Stimulated activated naive CD8-positive, alpha-beta T cell treated with anti-CD3 and anti-CD28 coated beads, Interleukin-15, Interleukin-2, amounts not matched to agents 100 ng/mL and 50 ng/mL, for 24 hours (primary cell): ENCODE measurements at regions not wholly inside any gene's neighbourhood (a gene's known extent, or its start where the extent isn't known, plus 50 kb on each side); places are given as distances from the start of the nearest gene placed in this dataset.

Source experiments
- H3K27ac Mint-ChIP-seq: one replicate; pipeline ENCODE4 v1.8.0; 2021; ENCODE audit warnings: mild to moderate bottlenecking, mixed read lengths
- H3K27me3 Mint-ChIP-seq: one replicate; pipeline ENCODE4 v1.8.0; 2021; ENCODE audit warnings: mixed read lengths
- H3K36me3 Mint-ChIP-seq: one replicate; pipeline ENCODE4 v1.8.0; 2021; ENCODE audit warnings: low read depth, mixed read lengths
- H3K4me1 Mint-ChIP-seq: one replicate; pipeline ENCODE4 v1.8.0; 2021; ENCODE audit warnings: low read depth, mixed read lengths
- H3K4me3 Mint-ChIP-seq: one replicate; pipeline ENCODE4 v1.8.0; 2021; ENCODE audit warnings: mild to moderate bottlenecking, mixed read lengths
- H3K9me3 Mint-ChIP-seq: one replicate; pipeline ENCODE4 v1.8.0; 2021; ENCODE audit warnings: mixed read lengths

GRCh38 chr2:156019341-156019740 lies 313.2 kb downstream of the NR4A2 start:
- no peaks in the 10 kb centered on the region for H3K27me3 Mint-ChIP-seq
- H3K4me3 Mint-ChIP-seq = no peak overlapping the region
- no peaks in the 10 kb centered on the region for H3K36me3 Mint-ChIP-seq
- H3K27ac Mint-ChIP-seq = no peak overlapping the region
- no peaks in the 10 kb centered on the region for H3K4me1 Mint-ChIP-seq
- H3K9me3 Mint-ChIP-seq = no peaks in the 10 kb centered on the region

- peaks cover 2% of the 10 kb centered on the region for H3K27me3 Mint-ChIP-seq
- no peaks in the 10 kb centered on the region for H3K4me1 Mint-ChIP-seq
- no peak overlapping the region for H3K4me3 Mint-ChIP-seq
- H3K36me3 Mint-ChIP-seq = no peaks in the 10 kb centered on the region
- H3K27ac Mint-ChIP-seq = no peak overlapping the region
- H3K9me3 Mint-ChIP-seq = no peaks in the 10 kb centered on the region
Observed at GRCh38 chr2:156017341-156017885, 315.1 kb downstream of the NR4A2 start.

GRCh38 chr2:156009293-156009692 lies 323.2 kb downstream of the NR4A2 start:
- Mint-ChIP-seq H3K9me3 (peaks cover 4% of the 10 kb centered on the region), H3K4me3 (no peak overlapping the region), H3K27me3 (peaks cover 2% of the 10 kb centered on the region), H3K27ac (no peak overlapping the region), H3K36me3 (no peaks in the 10 kb centered on the region), H3K4me1 (no peaks in the 10 kb centered on the region)

- Mint-ChIP-seq H3K36me3 (no peaks in the 10 kb centered on the region), H3K4me3 (no peak overlapping the region), H3K27me3 (no peaks in the 10 kb centered on the region)
Observed at GRCh38 chr2:156006721-156007618, 325.6 kb downstream of the NR4A2 start.

GRCh38 chr2:156005999-156006712 lies 326.4 kb downstream of the NR4A2 start:
- Mint-ChIP-seq H3K27me3 (no peaks in the 10 kb centered on the region), H3K36me3 (no peaks in the 10 kb centered on the region), H3K9me3 (peaks cover 4% of the 10 kb centered on the region), H3K27ac (no peak overlapping the region), H3K4me3 (no peak overlapping the region), H3K4me1 (no peaks in the 10 kb centered on the region)

More at GRCh38 chr2:156006721-156007618, 325.6 kb downstream of the NR4A2 start:
- H3K4me1 Mint-ChIP-seq = no peaks in the 10 kb centered on the region
- no peak overlapping the region for H3K27ac Mint-ChIP-seq
- peaks cover 4% of the 10 kb centered on the region for H3K9me3 Mint-ChIP-seq

GRCh38 chr2:156005531-156005930 lies 327.0 kb downstream of the NR4A2 start:
- Mint-ChIP-seq H3K4me1 (no peaks in the 10 kb centered on the region), H3K36me3 (no peaks in the 10 kb centered on the region), H3K27me3 (no peaks in the 10 kb centered on the region), H3K4me3 (no peak overlapping the region), H3K27ac (no peak overlapping the region), H3K9me3 (peaks cover 4% of the 10 kb centered on the region)

GRCh38 chr2:156004459-156004858 lies 328.1 kb downstream of the NR4A2 start:
- Mint-ChIP-seq H3K27ac (no peak overlapping the region), H3K4me1 (no peaks in the 10 kb centered on the region), H3K4me3 (no peak overlapping the region), H3K27me3 (no peaks in the 10 kb centered on the region), H3K9me3 (no peaks in the 10 kb centered on the region), H3K36me3 (no peaks in the 10 kb centered on the region)

- Mint-ChIP-seq H3K4me1 (no peaks in the 10 kb centered on the region), H3K4me3 (no peak overlapping the region), H3K36me3 (no peaks in the 10 kb centered on the region), H3K27ac (no peak overlapping the region), H3K27me3 (no peaks in the 10 kb centered on the region), H3K9me3 (no peaks in the 10 kb centered on the region)
Observed at GRCh38 chr2:156003780-156004179, 328.7 kb downstream of the NR4A2 start.

- no peak overlapping the region for H3K27ac Mint-ChIP-seq
- H3K4me3 Mint-ChIP-seq = no peak overlapping the region
- H3K36me3 Mint-ChIP-seq = no peaks in the 10 kb centered on the region
- H3K9me3 Mint-ChIP-seq = no peaks in the 10 kb centered on the region
- H3K27me3 Mint-ChIP-seq = no peaks in the 10 kb centered on the region
- H3K4me1 Mint-ChIP-seq = no peaks in the 10 kb centered on the region
Observed at GRCh38 chr2:156001851-156002250, 330.7 kb downstream of the NR4A2 start.

GRCh38 chr2:155997538-155997937 lies 335.0 kb downstream of the NR4A2 start:
- H3K27me3 Mint-ChIP-seq = no peaks in the 10 kb centered on the region
- no peaks in the 10 kb centered on the region for H3K36me3 Mint-ChIP-seq
- H3K4me1 Mint-ChIP-seq = no peaks in the 10 kb centered on the region
- no peak overlapping the region for H3K4me3 Mint-ChIP-seq
- H3K27ac Mint-ChIP-seq = no peak overlapping the region
- H3K9me3 Mint-ChIP-seq = peaks cover 3% of the 10 kb centered on the region

GRCh38 chr2:155994315-155994714 lies 338.2 kb downstream of the NR4A2 start:
- no peak overlapping the region for H3K27ac Mint-ChIP-seq
- no peak overlapping the region for H3K4me3 Mint-ChIP-seq
- H3K4me1 Mint-ChIP-seq = no peaks in the 10 kb centered on the region
- peaks cover 3% of the 10 kb centered on the region for H3K9me3 Mint-ChIP-seq
- H3K36me3 Mint-ChIP-seq = no peaks in the 10 kb centered on the region
- H3K27me3 Mint-ChIP-seq = no peaks in the 10 kb centered on the region

GRCh38 chr2:155983845-155984244 lies 348.7 kb downstream of the NR4A2 start:
- no peak overlapping the region for H3K27ac Mint-ChIP-seq
- H3K27me3 Mint-ChIP-seq = no peaks in the 10 kb centered on the region
- no peaks in the 10 kb centered on the region for H3K36me3 Mint-ChIP-seq
- H3K4me3 Mint-ChIP-seq = no peak overlapping the region
- H3K4me1 Mint-ChIP-seq = no peaks in the 10 kb centered on the region
- H3K9me3 Mint-ChIP-seq = no peaks in the 10 kb centered on the region

GRCh38 chr2:155982135-155982534 lies 350.4 kb downstream of the NR4A2 start:
- Mint-ChIP-seq H3K4me3 (no peak overlapping the region), H3K27me3 (no peaks in the 10 kb centered on the region), H3K27ac (no peak overlapping the region), H3K36me3 (no peaks in the 10 kb centered on the region), H3K9me3 (no peaks in the 10 kb centered on the region), H3K4me1 (no peaks in the 10 kb centered on the region)

- H3K4me3 Mint-ChIP-seq = no peak overlapping the region
- H3K27ac Mint-ChIP-seq = no peak overlapping the region
- H3K36me3 Mint-ChIP-seq = no peaks in the 10 kb centered on the region
- H3K27me3 Mint-ChIP-seq = no peaks in the 10 kb centered on the region
- no peaks in the 10 kb centered on the region for H3K4me1 Mint-ChIP-seq
- no peaks in the 10 kb centered on the region for H3K9me3 Mint-ChIP-seq
Observed at GRCh38 chr2:155980941-155981560, 351.5 kb downstream of the NR4A2 start.

GRCh38 chr2:155975734-155976133 lies 356.8 kb downstream of the NR4A2 start:
- no peak overlapping the region for H3K4me3 Mint-ChIP-seq
- H3K4me1 Mint-ChIP-seq = no peaks in the 10 kb centered on the region
- no peaks in the 10 kb centered on the region for H3K27me3 Mint-ChIP-seq
- H3K9me3 Mint-ChIP-seq = no peaks in the 10 kb centered on the region
- no peak overlapping the region for H3K27ac Mint-ChIP-seq
- no peaks in the 10 kb centered on the region for H3K36me3 Mint-ChIP-seq
